CD4-positive, alpha-beta T cell treated with Interleukin-15 for 1 hour (primary cell): ENCODE measurements at regions not wholly inside any gene's neighbourhood (a gene's known extent, or its start where the extent isn't known, plus 50 kb on each side); places are given as distances from the start of the nearest gene placed in this dataset.
"Not testable (repeated sequence)": the region's sequence is repeated elsewhere in the genome, so short reads cannot be mapped to it uniquely, and the experiment has no call there.

Experiments
- DNase-seq: peaks from one replicate; pipeline ENCODE4 v3.0.0-alpha.2; 2020

DNA sequence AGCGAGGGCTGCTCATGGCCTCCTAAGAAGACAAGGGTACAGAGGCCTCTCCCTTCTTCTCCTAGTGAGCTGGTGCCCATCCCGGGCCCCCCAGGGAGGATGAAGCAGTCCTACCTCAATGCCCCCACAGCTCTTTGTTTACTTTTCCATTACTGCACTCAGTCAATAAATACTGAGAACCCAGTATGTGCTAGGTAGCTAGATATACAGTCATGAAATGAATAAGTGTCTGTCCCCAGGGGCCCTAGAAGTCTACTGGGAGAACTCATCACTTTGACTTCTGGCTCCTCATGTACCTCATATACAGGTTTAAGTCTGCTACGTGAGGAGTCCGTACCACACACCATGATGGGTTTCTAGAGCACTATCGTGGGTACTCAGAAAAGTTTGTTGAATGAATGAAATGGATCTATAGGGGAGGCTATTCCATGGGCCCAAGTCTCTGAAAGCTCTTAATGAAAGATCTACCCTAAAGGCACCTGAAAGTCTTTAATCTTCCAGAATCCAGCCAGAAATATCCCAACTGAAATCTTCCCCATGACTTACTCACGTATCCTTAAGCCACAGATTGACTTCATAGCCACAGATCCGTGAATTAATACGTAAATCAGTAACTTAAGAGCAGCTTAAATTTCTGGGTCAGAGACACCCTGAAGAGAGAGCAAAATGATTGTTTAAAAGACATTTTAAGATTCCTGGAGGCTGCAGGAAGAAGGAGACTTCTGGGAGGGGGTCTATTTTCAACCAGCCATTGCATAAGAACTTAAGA lies 51.6 kb upstream of the POMP start:
- no peak for DNase-seq

DNA sequence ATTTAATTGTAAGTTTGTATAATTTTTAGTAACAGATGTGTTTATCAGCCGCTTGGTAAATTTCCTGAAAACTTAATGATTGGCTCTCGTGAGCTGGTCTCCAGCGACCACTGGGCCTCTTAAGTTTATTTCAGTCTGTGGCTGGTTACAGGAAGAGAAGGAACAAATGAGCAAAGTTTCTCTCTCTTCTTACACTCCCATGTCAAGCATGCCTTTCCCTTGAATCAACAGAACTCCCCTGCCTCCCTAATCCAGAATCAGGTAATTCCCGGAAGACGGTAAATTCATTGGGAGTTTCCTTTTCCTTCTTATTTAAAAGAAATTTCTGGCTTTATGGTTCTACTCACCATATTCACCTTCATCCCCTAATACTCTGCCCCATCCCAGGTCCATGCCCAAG lies 52.5 kb upstream of the POMP start:
- no peak for DNase-seq

DNA sequence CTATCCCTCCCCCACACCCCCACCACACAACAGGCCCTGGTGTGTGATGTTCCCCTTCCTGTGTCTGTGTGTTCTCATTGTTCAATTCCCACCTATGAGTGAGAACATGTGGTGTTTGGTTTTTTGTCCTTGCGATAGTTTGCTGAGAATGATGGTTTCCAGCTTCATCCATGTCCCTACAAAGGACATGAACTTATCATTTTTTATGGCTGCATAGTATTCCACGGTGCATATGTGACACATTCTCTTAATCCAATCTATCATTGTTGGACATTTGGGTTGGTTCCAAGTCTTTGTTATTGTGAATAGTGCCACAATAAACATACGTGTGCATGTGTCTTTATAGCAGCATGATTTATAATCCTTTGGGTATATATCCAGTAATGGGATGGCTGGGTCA lies 53.8 kb upstream of the POMP start:
- DNase-seq, result not testable (repeated sequence)

- no peak for DNase-seq
Measured at GRCh38 chr13:28603043-28603664, 55.8 kb upstream of the POMP start.

GRCh38 chr13:28602580-28602979 lies 56.4 kb upstream of the POMP start:
- no peak for DNase-seq

DNA sequence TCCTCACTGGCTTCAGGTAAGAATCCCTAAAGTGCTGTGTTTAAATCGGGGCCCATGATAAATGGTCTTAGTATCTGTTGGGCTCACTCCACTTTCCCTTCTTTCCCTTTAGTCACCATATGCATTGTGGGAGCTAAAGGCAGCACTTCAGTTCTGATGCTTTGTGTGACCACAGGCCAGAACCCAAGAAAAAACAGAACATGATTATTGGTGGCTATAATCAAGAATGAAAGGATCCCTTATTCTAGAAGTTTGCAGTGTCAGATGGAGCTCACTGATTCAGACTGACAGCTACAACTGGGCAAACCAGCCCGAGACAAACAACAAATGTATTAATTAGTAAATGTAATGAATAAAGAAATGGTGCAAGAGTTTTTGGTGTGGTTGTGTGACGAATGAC lies 57.3 kb upstream of the POMP start:
- DNase-seq, result no peak

GRCh38 chr13:28597641-28598040 lies 61.3 kb upstream of the POMP start:
- DNase-seq, result no peak

- DNase-seq, result no peak
Measured at GRCh38 chr13:28590461-28590860, 68.5 kb upstream of the POMP start.

- DNase-seq, result no peak
Measured at GRCh38 chr13:28588296-28588695, 70.6 kb upstream of the POMP start.

DNA sequence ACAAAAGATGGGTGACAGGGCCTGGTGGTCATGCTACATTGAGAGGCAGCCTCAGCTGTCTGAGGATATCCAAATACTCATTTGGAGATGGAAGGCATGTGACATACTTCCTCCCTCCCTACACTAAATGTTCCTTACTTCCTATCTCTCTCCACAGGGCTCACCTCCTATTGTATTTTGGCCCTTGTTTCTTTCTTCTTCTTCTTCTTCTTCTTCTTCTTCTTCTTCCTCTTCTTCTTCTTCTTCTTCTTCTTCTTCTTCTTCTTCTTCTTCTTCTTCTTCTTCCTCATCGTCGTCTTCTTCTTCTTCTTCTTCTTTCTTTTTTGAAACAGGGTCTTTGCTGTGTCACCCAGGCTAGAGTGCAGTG lies 71.8 kb upstream of the POMP start:
- no peak for DNase-seq

GRCh38 chr13:28586439-28587173 lies 72.3 kb upstream of the POMP start:
- no peak for DNase-seq

DNA sequence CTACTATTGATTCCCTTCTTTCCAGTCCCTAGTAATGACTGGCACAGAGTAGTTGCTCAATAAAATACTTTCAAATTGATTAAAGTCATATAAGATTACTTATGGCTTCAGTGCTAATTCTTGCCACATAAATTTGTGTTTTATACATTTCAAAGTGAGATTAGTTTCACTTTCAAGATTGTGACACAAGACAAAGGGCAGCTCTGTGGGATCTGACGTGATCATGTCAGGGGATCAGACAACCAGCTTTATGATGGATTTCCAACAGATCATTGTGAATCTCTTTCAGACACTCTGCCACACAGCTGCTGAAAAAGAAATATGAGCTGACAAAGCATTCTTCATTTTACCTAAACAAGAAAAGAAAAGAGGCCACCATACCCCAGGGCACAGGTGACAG lies 73.4 kb upstream of the POMP start:
- no peak for DNase-seq

- no peak for DNase-seq
Measured at GRCh38 chr13:28584873-28585381, 74.0 kb upstream of the POMP start.

DNA sequence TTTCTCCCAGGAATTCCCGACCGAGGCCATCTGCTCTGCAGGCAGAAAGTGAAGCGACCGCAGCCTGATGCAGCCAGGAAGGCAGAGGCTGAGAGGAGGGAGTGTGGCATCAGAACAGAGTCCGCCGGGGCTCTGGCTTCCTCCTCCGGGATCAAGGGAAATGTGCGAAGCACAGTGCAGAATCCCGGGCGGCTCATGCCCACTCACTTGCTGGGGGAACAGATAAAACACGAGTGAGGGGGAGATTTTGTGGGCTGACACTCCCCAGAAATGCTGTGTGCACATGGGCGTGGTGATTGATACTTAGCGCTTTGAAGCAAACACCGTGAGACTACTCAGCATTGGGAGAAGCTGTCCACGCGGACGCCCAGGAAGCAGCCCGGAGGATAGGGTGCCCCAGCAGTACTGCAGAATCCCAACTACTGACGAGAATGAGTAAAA lies 75.3 kb upstream of the POMP start:
- no peak for DNase-seq

- no peak for DNase-seq
Measured at GRCh38 chr13:28582892-28583240, 76.1 kb upstream of the POMP start.

- no peak for DNase-seq
Measured at GRCh38 chr13:28582225-28582891, 76.6 kb upstream of the POMP start.

DNA sequence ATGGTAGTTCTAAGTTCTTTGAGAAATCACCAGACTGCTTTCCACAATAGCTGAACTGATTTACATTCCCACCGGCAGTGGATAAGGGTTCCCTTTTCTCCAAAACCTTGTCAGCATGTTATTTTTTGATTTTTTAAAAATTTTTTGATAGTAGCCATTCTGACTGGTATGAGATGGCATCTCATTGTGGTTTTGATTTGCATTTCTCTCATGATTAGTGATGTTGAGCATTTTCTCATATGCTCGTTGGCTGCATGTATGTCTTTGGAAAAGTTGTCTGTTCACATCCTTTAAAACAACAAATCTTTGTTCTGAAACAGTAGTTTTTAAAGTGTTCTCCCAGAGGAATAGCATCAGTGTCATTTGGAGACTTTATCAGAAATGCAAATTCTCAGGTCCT lies 77.5 kb upstream of the POMP start:
- no peak for DNase-seq

DNA sequence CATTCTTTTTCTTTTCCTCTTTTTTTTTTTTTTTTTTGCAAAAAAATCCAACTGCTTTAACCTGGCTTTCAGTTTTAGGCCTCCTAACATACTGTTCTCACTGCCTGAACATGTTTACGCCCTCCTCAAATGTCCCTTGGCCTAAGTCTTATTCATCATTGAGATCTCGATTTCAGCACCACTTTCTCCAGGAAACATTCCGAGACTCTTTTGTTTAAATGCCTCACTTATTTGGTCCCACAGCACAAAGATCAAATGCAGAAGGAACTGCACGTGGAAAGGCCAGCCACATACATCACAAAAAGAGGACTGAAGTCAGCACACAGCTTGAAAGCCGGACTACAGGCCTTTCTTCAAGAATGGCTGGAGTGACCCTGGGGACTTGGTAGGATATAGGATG lies 79.2 kb upstream of the POMP start:
- no peak for DNase-seq

DNA sequence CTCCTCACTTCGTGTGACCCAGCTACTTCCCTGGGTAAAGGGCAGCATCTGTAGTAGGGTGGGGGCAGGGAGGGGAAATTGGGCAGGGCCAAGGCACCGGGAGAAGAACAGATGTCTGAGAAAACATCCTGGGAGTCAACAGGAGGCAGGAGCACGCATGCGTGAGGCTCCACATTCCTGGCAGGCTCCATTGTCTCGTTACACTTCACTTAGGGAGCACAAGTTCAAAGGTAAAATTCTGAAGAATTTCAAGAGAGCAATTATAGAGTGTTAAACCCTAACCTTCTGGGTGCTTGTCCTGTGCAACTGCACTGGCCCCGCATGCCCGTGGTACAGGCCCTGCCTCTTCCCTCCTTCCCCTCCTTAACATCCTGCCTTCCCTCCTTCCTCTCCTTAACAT lies 79.6 kb upstream of the POMP start:
- no peak for DNase-seq

DNA sequence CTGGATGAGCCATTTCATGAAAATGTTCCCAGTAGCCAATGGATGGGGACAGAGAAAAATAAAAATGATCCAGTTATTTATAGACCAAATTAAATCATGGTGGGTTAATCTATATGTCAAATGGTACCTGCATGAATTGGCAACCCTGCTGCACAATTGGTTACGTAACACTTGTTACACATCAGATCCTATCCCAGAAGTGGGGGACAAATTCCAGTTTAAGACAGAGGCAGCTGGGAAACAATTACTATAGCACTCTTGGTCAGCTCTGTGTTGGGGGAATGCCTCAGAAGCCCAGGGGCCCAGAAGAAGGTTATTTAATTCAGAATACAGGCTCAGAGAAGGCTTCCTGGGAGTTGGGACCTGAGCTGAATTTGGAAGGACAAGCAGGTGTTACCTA lies 81.1 kb upstream of the FLT1 start:
- DNase-seq, result no peak

GRCh38 chr13:28575200-28575599 lies 80.3 kb upstream of the FLT1 start:
- no peak for DNase-seq

DNA sequence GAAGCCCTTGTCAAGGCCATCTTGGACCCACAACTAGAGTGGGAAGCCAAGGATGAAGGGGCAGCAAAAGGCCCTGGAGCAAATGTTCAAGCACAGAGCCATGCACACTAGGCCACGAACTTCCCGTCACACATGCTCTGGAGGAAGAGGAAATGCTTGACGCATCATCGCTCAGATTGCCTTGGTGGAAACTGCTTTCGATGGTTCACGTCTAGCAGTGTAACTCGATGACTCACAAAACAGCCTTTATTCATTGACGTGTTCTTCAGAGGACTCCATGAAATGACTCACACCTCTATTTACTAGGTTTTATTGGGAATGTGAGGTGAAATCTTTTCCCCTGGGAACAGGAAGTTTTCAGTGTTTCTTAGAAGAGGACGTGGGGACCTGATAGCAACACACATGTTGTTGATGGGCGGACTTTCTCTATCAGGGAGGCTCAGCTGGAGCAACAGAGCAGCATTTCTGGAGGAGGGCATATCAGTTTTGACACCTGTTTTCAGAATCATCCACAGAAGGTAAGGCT lies 79.8 kb upstream of the FLT1 start:
- peak; percentile 72 for DNase-seq
